K562 (cell line): ENCODE measurements at regions not wholly inside any gene's neighbourhood (a gene's known extent, or its start where the extent isn't known, plus 50 kb on each side); places are given as distances from the start of the nearest gene placed in this dataset.
"Not testable (repeated sequence)": the region's sequence is repeated elsewhere in the genome, so short reads cannot be mapped to it uniquely, and the experiment has no call there.

Experiments
- ATAC-seq: fragments of 200-7000 bp; cut with Tn5 transposase; 3 replicates; pipeline ENCODE4 v1.9.1; 2020; ENCODE audit warnings: moderate library complexity
- BruUV-seq: library from RNA; stranded (reverse); fragments of 400-500 nt; replicated peaks from 2 replicates; lab custom pipeline; 2021; lab: Mats Ljungman, UMichigan
- CTCF ChIA-PET: fragments of 300-600 bp; formaldehyde crosslinking; extraction: SDS; loops from one replicate; lab custom pipeline; 2021; ENCODE audit warnings: low intra/inter-chr PET ratio; lab: Yijun Ruan, JAX
- POLR2A ChIA-PET: fragments of 300-600, 350-650 bp; sonication (Branson Sonifier 250); formaldehyde crosslinking; extraction: SDS; loops from one replicate; lab custom pipeline; 2021; ENCODE audit warnings: antibody characterized with exemption, inconsistent platforms; lab: Yijun Ruan, JAX
- DNase-seq, 4 experiments: peaks; one replicate each; pipeline versions ENCODE4 v3.0.0 to v3.0.0-alpha.2; 2011 to 2018; ENCODE audit warnings: low spot score in 3 of 4, mixed read lengths in 3 of 4; ENCODE audit errors: extremely low read depth in 1 of 4
- FAIRE-seq: peaks from 2 replicates; lab custom pipeline; 2011; peaks lifted over from hg19 to GRCh38; lab: Jason Lieb, UNC
- H2AFZ ChIP-seq: 2 replicates; pipeline ENCODE4 v1.6.0; 2011; ENCODE audit warnings: low read depth, low read length, control low read depth, inconsistent platforms
- H3K27ac ChIP-seq: fragments of 200-600 bp; 3 replicates; pipeline ENCODE4 v1.8.0; 2011; ENCODE audit warnings: low read depth, mild to moderate bottlenecking, control low read depth, inconsistent platforms, low read length, moderate library complexity, mixed read lengths; ENCODE audit errors: extremely low read depth
- H3K27me3 ChIP-seq, 2 experiments: fragments of 300-600 bp in 1 of 2; 2 replicates in 1 of 2; 3 replicates in 1 of 2; pipeline versions ENCODE4 v1.6.0 to v1.8.0; 2011; ENCODE audit warnings: inconsistent platforms in 2 of 2, low read length in 2 of 2, mild to moderate bottlenecking in 1 of 2, mixed read lengths in 1 of 2, moderate library complexity in 1 of 2; ENCODE audit not compliant: control insufficient read depth in 2 of 2, insufficient read depth in 2 of 2
- H3K36me3 ChIP-seq: fragments of 300-600 bp; 3 replicates; pipeline ENCODE4 v1.8.0; 2011; ENCODE audit warnings: mild to moderate bottlenecking, low read length, inconsistent platforms; ENCODE audit not compliant: control insufficient read depth, insufficient read depth
- H3K4me1 ChIP-seq, 2 experiments: fragments of 200-600 bp in 1 of 2; replicated peaks in 1 of 2; 2 replicates in 1 of 2; 3 replicates in 1 of 2; pipeline versions ENCODE4 v1.5.1 to v1.8.0; 2011; ENCODE audit warnings: inconsistent platforms in 2 of 2, low read length in 2 of 2, mild to moderate bottlenecking in 1 of 2, mixed read lengths in 1 of 2, moderate library complexity in 1 of 2; ENCODE audit not compliant: control insufficient read depth in 2 of 2, insufficient read depth in 2 of 2
- H3K4me2 ChIP-seq: 2 replicates; pipeline ENCODE4 v1.6.1; 2011; ENCODE audit warnings: low read length, control low read depth, inconsistent platforms, mixed read lengths; ENCODE audit not compliant: insufficient read depth
- H3K4me3 ChIP-seq: fragments of 200-600 bp; sonication (generic), shearing (Covaris generic); 2 replicates; pipeline ENCODE4 v1.5.1; 2016; ENCODE audit warnings: control low read depth, inconsistent platforms
- H3K79me2 ChIP-seq: fragments of 200-600 bp; 3 replicates; pipeline ENCODE4 v1.8.0; 2011; ENCODE audit warnings: low read length, inconsistent platforms; ENCODE audit not compliant: control insufficient read depth, insufficient read depth
- H3K9ac ChIP-seq, 2 experiments: 2 replicates each; pipeline versions ENCODE4 v1.6.0 to v1.6.1; 2011; ENCODE audit warnings: low read depth in 2 of 2, low read length in 2 of 2, control low read depth in 1 of 2, inconsistent platforms in 1 of 2, mild to moderate bottlenecking in 1 of 2, mixed read lengths in 1 of 2; ENCODE audit not compliant: insufficient read depth in 1 of 2
- H3K9me1 ChIP-seq: one replicate; pipeline ENCODE4 v1.6.0; 2011; ENCODE audit warnings: inconsistent platforms, mild to moderate bottlenecking, low read length, moderate library complexity; ENCODE audit not compliant: control insufficient read depth, insufficient read depth
- H3K9me3 ChIP-seq: replicated peaks from 2 replicates; pipeline ENCODE4 v1.5.1; 2011; ENCODE audit warnings: low read depth, low read length, inconsistent platforms; ENCODE audit not compliant: control insufficient read depth, insufficient read depth
- H4K20me1 ChIP-seq: replicated peaks from 2 replicates; pipeline ENCODE4 v1.6.1; 2011; ENCODE audit warnings: low read length, inconsistent platforms, mixed read lengths; ENCODE audit not compliant: control insufficient read depth, insufficient read depth
- CEBPB ChIP-seq: fragments of 450-650 bp; IDR thresholded peaks from 2 replicates; pipeline ENCODE4 v1.6.1; 2016; ENCODE audit warnings: missing genetic modification characterization, missing compliant biosample characterization
- CEBPG ChIP-seq, 3 experiments: fragments of 200-800 bp in 1 of 3; sonication (Bioruptor generic) in 1 of 3; sonication (generic) in 1 of 3; formaldehyde crosslinking in 1 of 3; IDR thresholded peaks in 2 of 3; conservative IDR thresholded peaks in 1 of 3; 2 replicates each; pipeline versions ENCODE4 v1.6.1 to v1.8.0; 2016 to 2022; ENCODE audit warnings: missing compliant biosample characterization in 2 of 3, missing genetic modification characterization in 2 of 3, mild to moderate bottlenecking in 1 of 3, missing genetic modification reagents in 1 of 3
- ZNF263 ChIP-seq: sonication (generic); formaldehyde crosslinking; IDR thresholded peaks from 2 replicates; pipeline ENCODE4 v1.8.0; 2022; ENCODE audit warnings: mild to moderate bottlenecking, missing genetic modification reagents, borderline replicate concordance
- WGBS: fragments of 100-300 bp; shearing (Covaris generic); methylation state at CpG from one replicate; pipeline ENCODE4 v1.1.6; 2016; ENCODE audit warnings: low coverage, mixed read lengths; ENCODE audit not compliant: insufficient coverage; ENCODE audit errors: missing lambda C conversion rate; 5-methylcytosine and 5-hydroxymethylcytosine counted together
- in situ Hi-C: fragments of 300-500 bp; cut with MboI; formaldehyde crosslinking; loops from 4 replicates; pipeline ENCODE4 v1.15.0; 2018; ENCODE audit warnings: inconsistent platforms, mixed read lengths
- intact Hi-C: fragments of 100-400 bp; cut with micrococcal nuclease; formaldehyde crosslinking; loops from 2 replicates; pipeline ENCODE4 v1.14.2; 2022

DNA sequence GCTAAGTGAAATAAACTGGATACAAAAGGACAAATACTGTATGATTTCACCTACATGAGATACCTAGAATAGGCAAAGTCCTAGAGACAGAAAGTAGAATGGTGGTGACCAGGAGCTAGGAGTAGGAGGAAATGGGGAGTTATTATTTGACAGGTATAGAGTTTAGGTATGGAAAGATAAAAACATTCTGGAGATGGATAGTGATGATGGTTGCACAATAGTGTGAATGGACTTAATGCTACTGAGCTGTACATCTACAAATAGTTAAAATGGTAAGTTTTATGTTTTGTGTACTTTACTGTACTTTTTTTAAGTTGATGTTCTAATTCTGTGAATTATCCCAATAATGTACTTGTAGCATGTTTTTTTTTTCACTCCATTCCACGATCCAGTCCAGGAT is 59.5 kb upstream of the RALGPS2 start:
- H2AFZ ChIP-seq: no peak overlapping the region
- no peak overlapping the region for H3K4me3 ChIP-seq
- no peak for ATAC-seq
- H3K9ac ChIP-seq: no peak overlapping the region
- no peak overlapping the region for H3K4me2 ChIP-seq
- CTCF ChIA-PET: no interaction called here
- TF ChIP-seq CEBPG (CRISPR knock-in tag; IDR thresholded peaks at IDR 0.05): no peak
- TF ChIP-seq CEBPG (tag; conservative IDR thresholded peaks at IDR 0.05 in 1 of 2, IDR thresholded peaks at IDR 0.05 in 1 of 2): 0 out of 4 replicates have a peak, but pooled peaks of 1 of the 2 experiments have one; percentile 40
- peak; percentile 74 for TF ChIP-seq CEBPB
- no peak for TF ChIP-seq ZNF263 (CRISPR knock-in tag)
- WGBS: 0% methylated on average over 1 of the region's 1 CpG
- no peak for DNase-seq
- no peaks in the 10 kb centered on the region for H3K9me3 ChIP-seq
- intact Hi-C loops: no loop called here
- no peaks in the 10 kb centered on the region for H3K4me1 ChIP-seq
- POLR2A ChIA-PET: interaction anchor here (0.7 to 1.6 kb wide), 2 partner anchors 10 to 103 kb away, joined by 3 read pairs; no protein-coding TSS in a partner anchor
- in situ Hi-C loops: no loop called here
- no peaks in the 10 kb centered on the region for H3K9me1 ChIP-seq
- FAIRE-seq: no peak
- no peaks in the 10 kb centered on the region for H3K36me3 ChIP-seq
- H3K27me3 ChIP-seq: no peaks in the 10 kb centered on the region
- H4K20me1 ChIP-seq: no peaks in the 10 kb centered on the region
- no peak overlapping the region for H3K27ac ChIP-seq
- no TSS peak for BruUV-seq
- H3K79me2 ChIP-seq: no peaks in the 10 kb centered on the region

GRCh38 chr1:178666891-178667290 is 58.2 kb upstream of the RALGPS2 start:
- 1% methylated on average over 9 of the region's 9 CpGs for WGBS
- H3K4me2 ChIP-seq: not testable (repeated sequence)

More at GRCh38 chr1:178666891-178667290, 58.2 kb upstream of the RALGPS2 start:
- H3K36me3 ChIP-seq, intact Hi-C loops, H3K79me2 ChIP-seq, POLR2A ChIA-PET, BruUV-seq, in situ Hi-C loops, DNase-seq, CTCF ChIA-PET, H3K4me1 ChIP-seq, H4K20me1 ChIP-seq, H3K9me1 ChIP-seq, H3K9ac ChIP-seq, H3K9me3 ChIP-seq, FAIRE-seq, H2AFZ ChIP-seq, ATAC-seq, H3K27me3 ChIP-seq, H3K4me3 ChIP-seq, H3K27ac ChIP-seq: not testable (repeated sequence)
